ENCODE measurements at regions not wholly inside any gene's neighbourhood (a gene's known extent, or its start where the extent isn't known, plus 50 kb on each side); places are given as distances from the start of the nearest gene placed in this dataset.
"Not testable (repeated sequence)": the region's sequence is repeated elsewhere in the genome, so short reads cannot be mapped to it uniquely, and the experiment has no call there.

- no peak for DNase-seq
These were observed 50.2 kb downstream of the RAD54L2 start for GRCh38 chr3:51588724-51589123.

GRCh38 chr3:51591231-51591630 lies 52.7 kb downstream of the RAD54L2 start:
- no peak for DNase-seq

- no peak for DNase-seq
These were observed 55.2 kb downstream of the RAD54L2 start for GRCh38 chr3:51593697-51594096.

- not testable (repeated sequence) for DNase-seq
These were observed 61.1 kb downstream of the RAD54L2 start for GRCh38 chr3:51599638-51600037.

GRCh38 chr3:51604212-51604611 lies 65.7 kb downstream of the RAD54L2 start:
- no peak for DNase-seq

- DNase-seq: no peak
These were observed 65.1 kb upstream of the TEX264 start for GRCh38 chr3:51605938-51606337.

GRCh38 chr3:51606871-51607270 lies 64.2 kb upstream of the TEX264 start:
- DNase-seq: not testable (repeated sequence)

- DNase-seq: not testable (repeated sequence)
These were observed 63.3 kb upstream of the TEX264 start for GRCh38 chr3:51607591-51608325.

- no peak for DNase-seq
These were observed 60.3 kb upstream of the TEX264 start for GRCh38 chr3:51610708-51611107.

GRCh38 chr3:51617597-51617996 lies 53.5 kb upstream of the TEX264 start:
- no peak for DNase-seq

GRCh38 chr3:51618038-51618437 lies 53.0 kb upstream of the TEX264 start:
- not testable (repeated sequence) for DNase-seq

- DNase-seq: no peak
These were observed 52.6 kb upstream of the TEX264 start for GRCh38 chr3:51618496-51618895.

GRCh38 chr3:51619983-51620382 lies 51.1 kb upstream of the TEX264 start:
- DNase-seq: no peak

GRCh38 chr3:51620543-51620942 lies 50.5 kb upstream of the TEX264 start:
- DNase-seq: peak; percentile 0

- no peak for DNase-seq
These were observed 49.8 kb upstream of the TEX264 start for GRCh38 chr3:51621091-51621892.
